ENCODE measurements at regions not wholly inside any gene's neighbourhood (a gene's known extent, or its start where the extent isn't known, plus 50 kb on each side); places are given as distances from the start of the nearest gene placed in this dataset.

GRCh38 chr18:34050661-34051060, 174.1 kb downstream of the NOL4 start:
- TF ChIP-seq CTCF (IDR thresholded peaks at IDR 0.05; ENCODE audit: extremely low read depth in 1 of 2, insufficient read depth in 1 of 2, low read depth in 1 of 2, low read length in 2 of 2) (no peak), POLR2AphosphoS5 (IDR thresholded peaks at IDR 0.05; ENCODE audit: insufficient read depth, low read depth, low read length) (no peak), POLR2A (IDR thresholded peaks at IDR 0.05; ENCODE audit: low read depth, low read length) (no peak), EZH2 (IDR thresholded peaks at IDR 0.05; ENCODE audit: borderline replicate concordance, low read depth, low read length, severe bottlenecking) (no peak), MYC (IDR thresholded peaks at IDR 0.05; ENCODE audit: low read depth, low read length) (no peak), JUN (IDR thresholded peaks at IDR 0.05; ENCODE audit: borderline replicate concordance, insufficient read depth, insufficient read length, low read depth) (no peak)
- TF ChIP-seq, protein P1, sequence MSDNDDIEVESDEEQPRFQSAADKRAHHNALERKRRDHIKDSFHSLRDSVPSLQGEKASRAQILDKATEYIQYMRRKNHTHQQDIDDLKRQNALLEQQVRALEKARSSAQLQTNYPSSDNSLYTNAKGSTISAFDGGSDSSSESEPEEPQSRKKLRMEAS (IDR thresholded peaks at IDR 0.05; ENCODE audit: insufficient read depth, insufficient read length) = no peak

All from endothelial cell of umbilical vein (primary cell).